ENCODE measurements at regions not wholly inside any gene's neighbourhood (a gene's known extent, or its start where the extent isn't known, plus 50 kb on each side); places are given as distances from the start of the nearest gene placed in this dataset.
A peak's percentile ranks its signal among the peaks of the same experiment; 100 is the strongest.

DNA sequence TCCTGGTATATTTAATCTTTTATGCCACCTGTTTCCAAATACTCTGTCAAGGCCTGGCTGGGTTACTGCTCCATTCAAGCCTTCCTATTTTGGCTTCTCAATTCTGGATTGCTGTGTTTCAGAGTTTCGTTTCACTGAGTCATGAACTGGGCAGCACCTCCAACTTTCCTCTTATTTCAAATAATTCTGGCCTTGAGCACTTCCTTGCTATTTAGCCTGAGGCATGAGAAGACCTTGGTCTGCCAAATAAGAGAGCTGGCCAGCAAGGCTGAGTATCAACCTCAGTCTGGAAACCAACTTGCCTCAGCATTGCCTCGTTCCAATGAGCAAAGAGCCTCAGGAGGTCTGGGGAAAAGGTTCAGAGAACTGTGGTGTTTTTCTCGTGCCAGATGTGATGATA lies 66.6 kb downstream of the TNFAIP3 start:
- TF ChIP-seq, protein P1, sequence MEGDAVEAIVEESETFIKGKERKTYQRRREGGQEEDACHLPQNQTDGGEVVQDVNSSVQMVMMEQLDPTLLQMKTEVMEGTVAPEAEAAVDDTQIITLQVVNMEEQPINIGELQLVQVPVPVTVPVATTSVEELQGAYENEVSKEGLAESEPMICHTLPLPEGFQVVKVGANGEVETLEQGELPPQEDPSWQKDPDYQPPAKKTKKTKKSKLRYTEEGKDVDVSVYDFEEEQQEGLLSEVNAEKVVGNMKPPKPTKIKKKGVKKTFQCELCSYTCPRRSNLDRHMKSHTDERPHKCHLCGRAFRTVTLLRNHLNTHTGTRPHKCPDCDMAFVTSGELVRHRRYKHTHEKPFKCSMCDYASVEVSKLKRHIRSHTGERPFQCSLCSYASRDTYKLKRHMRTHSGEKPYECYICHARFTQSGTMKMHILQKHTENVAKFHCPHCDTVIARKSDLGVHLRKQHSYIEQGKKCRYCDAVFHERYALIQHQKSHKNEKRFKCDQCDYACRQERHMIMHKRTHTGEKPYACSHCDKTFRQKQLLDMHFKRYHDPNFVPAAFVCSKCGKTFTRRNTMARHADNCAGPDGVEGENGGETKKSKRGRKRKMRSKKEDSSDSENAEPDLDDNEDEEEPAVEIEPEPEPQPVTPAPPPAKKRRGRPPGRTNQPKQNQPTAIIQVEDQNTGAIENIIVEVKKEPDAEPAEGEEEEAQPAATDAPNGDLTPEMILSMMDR (IDR thresholded peaks at IDR 0.05), result no peak

DNA sequence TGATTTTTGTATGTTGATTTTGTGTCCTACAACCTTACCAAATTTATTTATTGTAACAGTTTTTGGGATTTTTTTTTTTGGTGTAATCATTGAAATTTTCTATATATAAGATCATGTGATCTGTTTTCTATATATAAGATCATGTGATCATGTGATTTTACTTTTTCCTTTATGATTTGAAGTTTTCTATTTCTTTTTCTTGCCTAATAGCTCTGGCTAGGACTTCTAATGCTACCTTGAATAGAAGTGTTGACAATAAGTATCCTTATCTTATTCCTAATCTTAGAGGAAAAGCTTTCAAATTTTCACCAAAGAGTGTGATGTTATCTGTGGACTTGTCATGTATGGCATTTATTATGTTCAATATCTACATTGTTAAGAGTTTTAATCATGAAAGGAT lies 69.7 kb downstream of the TNFAIP3 start:
- TF ChIP-seq, protein P1 (IDR thresholded peaks at IDR 0.05), result no peak

- TF ChIP-seq, protein P1 (IDR thresholded peaks at IDR 0.05), result no peak
These were observed 70.8 kb downstream of the TNFAIP3 start for GRCh38 chr6:137937834-137938233.

DNA sequence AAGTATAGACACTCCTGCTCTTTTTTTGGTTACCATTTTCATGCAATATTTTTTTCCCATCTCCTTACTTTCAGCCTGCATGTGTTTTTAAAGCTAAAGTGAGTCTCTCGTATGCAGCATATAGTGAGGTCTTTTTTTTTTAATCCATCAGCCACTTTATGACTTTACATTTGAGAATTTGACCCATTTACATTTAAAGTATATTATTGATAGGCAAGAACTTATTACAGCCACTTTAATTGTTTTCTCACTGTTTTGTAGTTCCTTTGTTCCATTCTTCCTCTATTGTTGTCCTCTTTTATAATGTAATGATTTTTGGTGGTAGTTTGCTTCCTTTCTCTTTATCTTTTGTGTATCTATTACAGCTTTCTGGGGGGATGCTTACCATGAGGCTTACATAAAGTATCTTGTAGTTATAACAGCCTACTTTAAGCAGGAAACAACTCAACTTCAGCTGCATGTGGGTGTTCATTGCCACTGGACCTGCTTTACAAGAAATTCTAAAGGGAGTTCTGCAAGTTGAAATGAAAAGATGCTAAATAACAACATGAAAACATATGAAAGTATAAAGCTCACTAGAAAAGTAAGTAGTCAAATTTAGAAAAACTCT lies 71.8 kb downstream of the TNFAIP3 start:
- TF ChIP-seq, protein P1 (IDR thresholded peaks at IDR 0.05), result no peak

DNA sequence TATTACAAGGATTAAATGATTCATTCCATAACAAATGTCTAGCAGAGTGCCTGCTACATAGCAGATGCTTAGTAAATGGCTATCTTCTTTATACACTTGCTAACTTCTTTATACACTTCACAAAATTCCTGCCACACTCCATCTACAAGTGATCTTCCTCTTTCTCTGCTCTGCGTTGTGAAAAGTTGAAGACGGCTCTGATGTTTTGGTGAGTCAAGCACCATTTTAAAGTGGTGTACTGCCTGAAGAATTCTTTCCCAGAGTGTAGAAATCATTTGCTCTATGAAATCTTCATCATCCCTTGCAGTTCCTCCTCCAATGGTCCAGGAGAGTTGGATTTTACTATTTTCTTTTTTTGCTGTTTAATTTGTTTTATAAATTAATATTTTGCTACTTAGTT lies 74.9 kb downstream of the TNFAIP3 start:
- TF ChIP-seq, protein P1 (IDR thresholded peaks at IDR 0.05), result no peak

GRCh38 chr6:137942736-137943135 lies 75.7 kb downstream of the TNFAIP3 start:
- TF ChIP-seq, protein P1 (IDR thresholded peaks at IDR 0.05), result no peak

GRCh38 chr6:137944793-137945498 lies 77.9 kb downstream of the TNFAIP3 start:
- TF ChIP-seq, protein P1 (IDR thresholded peaks at IDR 0.05), result peak; percentile 88

Data from LNCAP (cell line).